ENCODE measurements at regions not wholly inside any gene's neighbourhood (a gene's known extent, or its start where the extent isn't known, plus 50 kb on each side); places are given as distances from the start of the nearest gene placed in this dataset.

- no peak for DNase-seq
Observed at GRCh38 chr9:118596374-118597015, 772.7 kb downstream of the BRINP1 start.

- no peak for DNase-seq
Observed at GRCh38 chr9:118606668-118607067, 762.6 kb downstream of the BRINP1 start.

DNA sequence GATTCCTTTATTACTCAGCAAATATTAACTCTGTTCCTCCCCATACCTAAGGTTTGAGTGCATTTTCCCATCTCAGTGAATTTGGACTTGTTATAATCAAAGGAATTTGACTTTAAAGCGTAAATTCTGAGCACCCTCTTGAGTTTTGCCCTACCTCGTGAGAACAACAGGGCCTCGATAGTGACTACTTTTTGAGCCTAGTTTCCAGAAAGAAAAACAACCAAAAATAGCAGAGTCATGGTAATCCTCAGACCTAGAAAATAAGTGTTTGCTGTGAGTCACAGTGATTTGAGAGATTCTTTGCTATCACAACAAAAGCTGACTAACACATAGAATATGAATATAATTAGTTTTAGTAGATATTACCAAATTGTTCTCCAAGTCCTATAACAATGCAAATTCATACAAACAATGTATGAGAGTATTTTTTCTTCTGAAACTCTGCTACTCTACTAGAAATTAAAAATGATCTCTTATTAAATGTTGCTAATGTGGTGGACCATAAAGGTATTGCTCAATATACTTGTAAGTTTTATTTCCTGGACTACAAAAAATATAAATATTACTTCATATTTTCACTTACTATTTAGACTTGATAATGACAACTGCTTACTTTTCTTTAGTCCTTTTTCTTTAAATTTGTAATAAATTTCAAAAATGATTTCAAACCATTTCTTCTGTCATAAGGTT lies 759.7 kb downstream of the BRINP1 start:
- DNase-seq, result no peak

GRCh38 chr9:118612201-118612600 lies 757.0 kb downstream of the BRINP1 start:
- no peak for DNase-seq

- DNase-seq, result no peak
Observed at GRCh38 chr9:118613996-118614395, 755.2 kb downstream of the BRINP1 start.

GRCh38 chr9:118618084-118618483 lies 751.2 kb downstream of the BRINP1 start:
- DNase-seq, result no peak

GRCh38 chr9:118618849-118619248 lies 750.4 kb downstream of the BRINP1 start:
- no peak for DNase-seq

- no peak for DNase-seq
Observed at GRCh38 chr9:118624608-118625007, 744.6 kb downstream of the BRINP1 start.

GRCh38 chr9:118630079-118630478 lies 739.2 kb downstream of the BRINP1 start:
- DNase-seq, result no peak

GRCh38 chr9:118630931-118631595 lies 738.2 kb downstream of the BRINP1 start:
- DNase-seq, result no peak

GRCh38 chr9:118631956-118632355 lies 737.3 kb downstream of the BRINP1 start:
- DNase-seq, result no peak

GRCh38 chr9:118635416-118635815 lies 733.8 kb downstream of the BRINP1 start:
- no peak for DNase-seq

GRCh38 chr9:118637681-118638080 lies 731.6 kb downstream of the BRINP1 start:
- no peak for DNase-seq

DNA sequence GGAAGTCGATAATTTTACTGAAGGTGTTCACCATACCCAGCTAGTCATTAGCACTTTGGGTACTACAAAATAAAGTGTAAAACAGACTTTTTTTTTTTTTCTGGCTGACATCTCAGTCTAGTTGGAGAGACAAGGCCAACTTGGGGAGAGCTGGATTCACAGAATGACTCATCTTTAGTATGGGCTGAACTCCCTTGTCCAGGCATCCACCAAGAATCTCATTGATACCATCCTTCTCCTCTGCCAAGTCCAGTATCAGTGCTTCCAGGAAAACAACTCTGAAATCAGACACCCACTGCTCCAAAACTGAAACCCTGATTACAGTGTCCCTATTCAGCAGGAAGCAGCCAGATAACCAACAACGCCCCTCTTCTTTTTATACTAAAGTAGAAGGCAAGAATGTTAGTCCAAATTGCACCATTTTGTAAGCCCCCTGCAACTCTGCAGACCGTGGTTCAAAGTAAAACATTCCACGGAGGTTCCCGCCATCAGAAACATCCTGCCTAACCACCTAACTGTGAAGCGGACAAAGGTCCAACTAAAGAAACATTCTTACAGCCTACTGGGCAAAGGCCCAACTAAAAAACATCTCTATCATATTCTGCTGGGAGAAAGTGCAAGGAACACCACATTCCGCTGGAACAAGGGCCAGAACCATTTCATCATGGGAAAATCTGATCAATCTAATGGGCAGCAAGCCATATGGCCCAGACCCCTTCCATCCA lies 728.2 kb downstream of the BRINP1 start:
- DNase-seq, result no peak

GRCh38 chr9:118643118-118643517 lies 726.1 kb downstream of the BRINP1 start:
- DNase-seq, result no peak

DNA sequence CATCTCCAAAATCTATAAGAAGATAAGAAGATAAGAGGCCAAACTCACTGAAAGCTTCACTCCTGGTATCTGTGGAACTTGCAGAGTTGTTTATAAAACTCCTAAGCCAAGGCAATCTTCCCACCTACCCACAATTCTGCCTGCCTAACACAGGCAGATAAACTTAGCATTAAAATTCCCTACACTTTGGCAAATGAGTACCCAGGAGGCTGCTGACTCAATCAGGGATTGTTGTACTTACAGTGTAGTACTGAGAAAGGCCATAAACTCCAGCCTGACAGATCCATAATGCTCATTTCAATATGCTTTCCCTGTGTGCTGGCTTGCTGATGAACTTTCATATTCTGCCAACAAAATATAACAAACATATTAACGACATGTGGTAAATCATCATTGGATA lies 725.2 kb downstream of the BRINP1 start:
- DNase-seq, result no peak

DNA sequence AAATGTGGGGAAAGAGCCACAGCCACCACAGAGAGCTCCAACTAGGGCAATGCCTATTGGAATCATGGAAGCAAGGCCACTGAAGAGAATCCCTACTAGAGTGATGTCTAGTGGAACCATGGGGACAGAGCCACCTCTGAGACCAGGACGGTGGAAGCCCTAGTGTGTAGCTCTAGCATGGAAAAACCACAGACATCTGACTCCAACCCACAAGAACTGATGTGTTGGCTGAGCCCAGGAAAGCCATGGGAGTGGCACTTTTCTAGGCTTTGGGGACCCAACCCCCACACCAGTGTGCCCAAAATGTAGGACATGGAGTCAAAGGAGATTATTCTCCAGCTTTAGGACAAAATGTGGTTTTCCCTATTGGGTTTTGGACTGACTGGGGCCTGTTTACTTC lies 721.9 kb downstream of the BRINP1 start:
- no peak for DNase-seq

- DNase-seq, result no peak
Observed at GRCh38 chr9:118650417-118650816, 718.8 kb downstream of the BRINP1 start.

- DNase-seq, result no peak
Observed at GRCh38 chr9:118651511-118651910, 717.7 kb downstream of the BRINP1 start.

DNA sequence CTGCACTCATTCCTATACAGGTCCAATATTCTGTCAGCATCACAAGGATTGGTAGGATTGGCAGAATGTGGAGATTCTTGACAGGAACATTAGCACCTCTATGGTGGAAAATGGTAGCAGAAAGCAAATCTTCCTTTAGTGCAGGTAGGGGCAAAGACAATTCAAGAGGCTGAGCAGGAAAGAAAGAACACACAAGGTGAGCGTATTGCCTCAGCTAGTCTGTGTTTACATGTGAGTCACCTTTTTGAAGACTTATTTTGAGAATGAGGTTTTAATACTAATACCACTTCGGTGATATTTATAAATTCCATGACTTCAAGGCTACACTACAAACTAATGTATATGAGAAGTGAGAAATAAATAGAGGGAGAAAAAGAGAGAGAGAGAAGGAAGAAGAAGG lies 717.0 kb downstream of the BRINP1 start:
- no peak for DNase-seq

- DNase-seq, result no peak
Observed at GRCh38 chr9:118652912-118653311, 716.3 kb downstream of the BRINP1 start.

DNA sequence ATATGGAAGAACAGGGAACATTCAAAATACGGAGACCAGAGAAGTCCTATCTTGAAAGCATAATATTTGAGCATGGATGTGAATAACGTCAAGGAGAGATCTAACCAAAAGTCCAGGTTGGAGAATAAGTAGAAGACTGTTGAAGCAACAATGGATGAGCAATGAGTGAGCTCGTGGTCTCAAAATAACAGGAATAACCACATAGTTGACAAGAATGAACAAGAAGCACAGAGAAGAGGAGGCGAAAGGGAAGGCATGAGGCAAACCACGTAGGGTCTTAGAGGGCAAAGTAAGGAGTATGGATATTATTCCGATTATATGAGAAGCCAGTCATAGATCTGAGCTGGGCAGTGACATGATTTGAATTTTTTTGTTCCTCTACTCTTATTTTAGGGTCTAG lies 710.2 kb downstream of the BRINP1 start:
- no peak for DNase-seq

GRCh38 chr9:118665226-118665919 lies 703.9 kb downstream of the BRINP1 start:
- no peak for DNase-seq
